HG02884 (cell line): ENCODE measurements at regions not wholly inside any gene's neighbourhood (a gene's known extent, or its start where the extent isn't known, plus 50 kb on each side); places are given as distances from the start of the nearest gene placed in this dataset.

Source experiments
- ATAC-seq: cut with Tn5 transposase; IDR thresholded peaks from one replicate; pipeline ENCODE4 v1.9.1; 2021; ENCODE audit warnings: mild to moderate bottlenecking, moderate library complexity; ENCODE audit not compliant: unreplicated experiment

- ATAC-seq: no peak
Observed at GRCh38 chrY:15594179-15594578, 1069.8 kb downstream of the NLGN4Y start.

- no peak for ATAC-seq
Observed at GRCh38 chrY:15600565-15600964, 1076.2 kb downstream of the NLGN4Y start.

GRCh38 chrY:15624370-15624769 lies 1100.0 kb downstream of the NLGN4Y start:
- no peak for ATAC-seq

GRCh38 chrY:15624928-15625327 lies 1100.6 kb downstream of the NLGN4Y start:
- ATAC-seq: no peak

DNA sequence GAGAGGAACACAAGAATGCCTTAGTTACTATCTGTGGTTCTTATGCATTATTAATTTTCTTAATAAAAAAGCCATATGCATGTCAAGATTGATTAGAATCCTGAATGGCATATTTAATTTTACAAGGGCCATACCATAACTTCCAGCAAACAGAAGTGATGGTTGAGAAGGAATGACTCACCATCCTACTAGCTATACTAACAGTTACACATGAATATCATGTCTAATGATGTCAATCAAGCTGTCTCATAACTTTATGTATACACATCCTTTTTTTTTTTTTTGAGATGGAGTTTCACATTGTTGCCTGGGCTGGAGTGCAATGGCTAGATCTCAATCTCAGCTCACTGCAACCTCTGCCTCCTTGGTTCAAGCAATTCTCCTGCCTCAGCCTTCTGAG lies 1123.9 kb downstream of the NLGN4Y start:
- ATAC-seq: no peak

DNA sequence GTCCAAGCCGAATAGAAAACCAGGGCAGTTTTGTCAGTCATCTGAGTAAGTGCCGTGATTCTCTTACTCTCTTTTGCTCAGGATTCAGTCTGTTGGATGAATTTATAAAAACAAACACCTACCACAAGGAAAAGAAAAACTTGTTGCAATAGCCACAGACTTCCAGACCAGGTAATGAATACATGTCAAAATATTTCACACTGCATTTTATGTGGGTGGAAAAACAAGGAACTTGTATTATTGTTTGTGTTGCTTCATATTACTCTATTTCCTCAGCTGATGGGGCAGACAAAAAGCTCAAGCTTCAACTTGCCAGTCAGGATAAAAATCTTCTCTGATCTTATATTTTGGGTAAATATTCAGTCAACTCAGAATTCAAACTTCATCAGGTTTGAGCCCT lies 1125.7 kb downstream of the NLGN4Y start:
- no peak for ATAC-seq

- ATAC-seq: no peak
Observed at GRCh38 chrY:15688531-15688930, 1164.2 kb downstream of the NLGN4Y start.

DNA sequence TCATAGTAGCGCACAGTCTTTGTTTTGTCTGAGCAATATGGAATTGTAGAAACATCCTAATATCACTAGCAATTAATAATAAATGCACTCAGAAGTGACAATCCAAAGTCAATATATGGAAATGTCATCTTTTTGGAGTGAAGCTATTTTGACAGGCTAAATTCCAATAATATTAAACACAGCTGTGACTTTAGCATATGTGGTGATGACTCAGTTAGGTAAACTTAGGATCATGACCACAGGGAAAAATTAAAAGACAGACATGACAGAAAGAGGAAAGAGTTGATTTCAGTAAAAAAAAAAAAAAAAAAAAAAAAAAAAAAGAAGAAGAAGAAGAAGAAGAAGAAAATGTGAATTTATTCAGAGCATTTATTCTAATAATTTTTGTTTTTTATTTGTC lies 1165.7 kb downstream of the NLGN4Y start:
- no peak for ATAC-seq

GRCh38 chrY:15702131-15702530 lies 1177.8 kb downstream of the NLGN4Y start:
- ATAC-seq: no peak

GRCh38 chrY:15704906-15705305 lies 1180.6 kb downstream of the NLGN4Y start:
- no peak for ATAC-seq

- no peak for ATAC-seq
Observed at GRCh38 chrY:15749533-15750433, 1225.5 kb downstream of the NLGN4Y start.

DNA sequence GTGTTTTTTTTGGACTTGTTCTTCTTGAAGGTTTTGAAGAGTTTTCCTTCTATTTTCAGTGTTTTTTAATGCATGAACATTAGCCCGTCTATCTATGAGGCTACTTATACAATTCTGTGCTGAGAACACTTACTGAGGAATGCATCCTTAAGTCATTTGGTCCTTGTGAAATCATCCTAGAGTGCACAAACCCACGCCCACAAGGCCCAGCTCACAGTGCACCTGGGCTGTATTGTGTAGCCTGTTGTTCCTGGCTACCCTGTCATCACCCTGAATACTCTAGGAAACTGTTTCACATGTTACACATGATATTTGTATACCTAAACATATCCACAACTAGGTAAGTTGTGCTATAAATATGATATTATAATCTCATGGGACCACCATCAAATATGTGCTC lies 1226.7 kb downstream of the NLGN4Y start:
- ATAC-seq: no peak

DNA sequence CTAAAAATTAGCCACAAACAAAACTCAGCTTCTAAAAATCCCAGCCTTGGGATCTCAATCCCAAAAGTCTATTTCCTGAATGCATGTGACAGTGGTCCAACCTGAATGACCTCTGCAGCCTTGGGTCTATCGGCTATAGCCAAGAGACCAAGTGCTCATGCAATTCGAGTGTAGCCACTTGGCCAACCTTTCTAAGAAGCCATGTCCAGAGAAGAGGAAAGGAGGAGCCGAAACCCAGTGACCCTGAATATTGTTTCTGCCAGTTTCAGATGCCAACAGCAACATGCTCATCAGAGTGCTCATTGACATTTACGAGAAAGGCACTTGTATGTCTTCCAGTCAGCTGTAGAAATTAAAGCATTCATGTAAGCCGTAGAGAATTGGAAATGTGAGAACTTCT lies 1231.9 kb downstream of the NLGN4Y start:
- no peak for ATAC-seq

DNA sequence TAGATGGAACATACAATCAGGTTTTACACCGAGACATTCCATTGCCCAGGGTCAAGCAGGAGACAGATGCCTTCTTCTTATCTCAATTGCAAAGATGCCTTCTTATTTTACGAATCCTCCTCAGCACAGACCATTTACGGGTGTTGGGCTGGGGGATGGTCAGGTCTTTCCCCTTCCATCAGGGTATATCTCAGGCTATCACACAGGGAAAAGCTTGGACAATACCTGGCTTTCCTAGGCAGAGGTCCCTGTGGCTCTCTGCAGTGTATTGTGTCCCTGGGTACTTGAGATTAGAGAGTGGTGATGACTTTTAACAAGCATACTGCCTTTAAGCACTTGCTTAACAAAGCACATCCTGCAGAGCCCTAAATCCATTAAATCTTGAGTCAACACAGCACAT lies 1249.2 kb downstream of the NLGN4Y start:
- ATAC-seq: no peak

- no peak for ATAC-seq
Observed at GRCh38 chrY:15775880-15776279, 1251.6 kb downstream of the NLGN4Y start.

DNA sequence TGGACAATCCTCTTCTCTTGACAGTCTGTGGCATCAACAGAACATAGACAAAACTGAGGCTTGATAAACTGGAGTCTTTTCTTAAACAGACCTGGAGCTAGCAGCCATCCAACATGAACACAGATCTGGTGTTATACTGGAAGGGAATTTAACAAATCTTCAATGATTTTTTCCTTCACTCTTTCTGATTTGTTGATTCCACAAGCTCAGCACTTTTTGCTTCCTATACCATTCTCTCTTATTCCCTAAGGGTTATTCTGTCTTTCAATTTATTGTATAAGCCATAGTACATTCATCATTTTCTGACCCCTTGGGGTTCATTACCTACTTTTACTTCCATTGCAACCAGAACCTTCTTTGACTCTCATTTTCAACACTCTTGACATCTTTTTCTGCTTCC lies 1255.6 kb downstream of the NLGN4Y start:
- ATAC-seq: no peak

- ATAC-seq: no peak
Observed at GRCh38 chrY:15800021-15800420, 1275.7 kb downstream of the NLGN4Y start.

- no peak for ATAC-seq
Observed at GRCh38 chrY:15805985-15806384, 1281.7 kb downstream of the NLGN4Y start.

- no peak for ATAC-seq
Observed at GRCh38 chrY:15814241-15814640, 1289.9 kb downstream of the NLGN4Y start.
